HG03108 (cell line): ENCODE measurements at regions not wholly inside any gene's neighbourhood (a gene's known extent, or its start where the extent isn't known, plus 50 kb on each side); places are given as distances from the start of the nearest gene placed in this dataset.

Experiments
- ATAC-seq: cut with Tn5 transposase; IDR thresholded peaks from one replicate; pipeline ENCODE4 v1.9.1; 2021; ENCODE audit warnings: moderate library complexity; ENCODE audit not compliant: unreplicated experiment

- ATAC-seq: no peak
Measured at GRCh38 chr7:118298771-118299170, 74.3 kb downstream of the ANKRD7 start.

GRCh38 chr7:118300177-118300576 is 75.7 kb downstream of the ANKRD7 start:
- no peak for ATAC-seq

GRCh38 chr7:118304100-118304499 is 79.6 kb downstream of the ANKRD7 start:
- ATAC-seq: no peak

GRCh38 chr7:118305671-118306070 is 81.2 kb downstream of the ANKRD7 start:
- ATAC-seq: no peak

GRCh38 chr7:118306771-118307170 is 82.3 kb downstream of the ANKRD7 start:
- ATAC-seq: no peak

- peak; percentile 80 for ATAC-seq
Measured at GRCh38 chr7:118311121-118311836, 86.8 kb downstream of the ANKRD7 start.

- ATAC-seq: peak; percentile 60
Measured at GRCh38 chr7:118312051-118312450, 87.5 kb downstream of the ANKRD7 start.

GRCh38 chr7:118312966-118313365 is 88.5 kb downstream of the ANKRD7 start:
- peak; percentile 40 for ATAC-seq

GRCh38 chr7:118324790-118325449 is 100.4 kb downstream of the ANKRD7 start:
- ATAC-seq: no peak

GRCh38 chr7:118325450-118325808 is 100.9 kb downstream of the ANKRD7 start:
- ATAC-seq: no peak

- no peak for ATAC-seq
Measured at GRCh38 chr7:118327174-118327573, 102.7 kb downstream of the ANKRD7 start.

GRCh38 chr7:118328505-118329211 is 104.2 kb downstream of the ANKRD7 start:
- ATAC-seq: no peak

GRCh38 chr7:118330388-118330787 is 105.9 kb downstream of the ANKRD7 start:
- ATAC-seq: no peak

- no peak for ATAC-seq
Measured at GRCh38 chr7:118346748-118347147, 122.2 kb downstream of the ANKRD7 start.

- no peak for ATAC-seq
Measured at GRCh38 chr7:118349604-118350003, 125.1 kb downstream of the ANKRD7 start.

GRCh38 chr7:118350260-118350659 is 125.8 kb downstream of the ANKRD7 start:
- ATAC-seq: no peak

- no peak for ATAC-seq
Measured at GRCh38 chr7:118352867-118353453, 128.5 kb downstream of the ANKRD7 start.

- no peak for ATAC-seq
Measured at GRCh38 chr7:118366363-118366762, 141.9 kb downstream of the ANKRD7 start.

GRCh38 chr7:118368958-118369357 is 144.5 kb downstream of the ANKRD7 start:
- no peak for ATAC-seq

GRCh38 chr7:118369987-118370386 is 145.5 kb downstream of the ANKRD7 start:
- no peak for ATAC-seq

- no peak for ATAC-seq
Measured at GRCh38 chr7:118372530-118372929, 148.0 kb downstream of the ANKRD7 start.

GRCh38 chr7:118389629-118390028 is 165.1 kb downstream of the ANKRD7 start:
- no peak for ATAC-seq
